Smooth muscle cell (in vitro differentiated cells): ENCODE measurements at regions not wholly inside any gene's neighbourhood (a gene's known extent, or its start where the extent isn't known, plus 50 kb on each side); places are given as distances from the start of the nearest gene placed in this dataset.
A peak's percentile ranks its signal among the peaks of the same experiment; 100 is the strongest.

Experiments
- DNase-seq: peaks from one replicate; lab custom pipeline; 2025; ENCODE audit not compliant: unreplicated experiment; lab: John Stamatoyannopoulos, UW
- H2AFZ ChIP-seq: fragments of 200-600 bp; sonication (generic); 2 replicates; pipeline ENCODE4 v1.6.0; 2016; ENCODE audit warnings: antibody characterized with exemption, low read depth, mild to moderate bottlenecking
- H3F3A ChIP-seq: fragments of 200-600 bp; sonication (generic); 2 replicates; pipeline ENCODE4 v1.6.0; 2017; ENCODE audit warnings: antibody characterized with exemption, low read depth
- H3K27ac ChIP-seq: fragments of 200-600 bp; sonication (generic); 2 replicates; pipeline ENCODE4 v1.5.1; 2016; ENCODE audit warnings: low read depth, mild to moderate bottlenecking
- H3K27me3 ChIP-seq: fragments of 200-600 bp; sonication (generic); 2 replicates; pipeline ENCODE4 v1.6.1; 2016; ENCODE audit warnings: low read depth, mild to moderate bottlenecking
- H3K36me3 ChIP-seq: fragments of 200-600 bp; sonication (generic); 2 replicates; pipeline ENCODE4 v1.5.1; 2016; ENCODE audit warnings: low read depth
- H3K4me1 ChIP-seq: fragments of 200-600 bp; sonication (generic); 2 replicates; pipeline ENCODE4 v1.5.1; 2016; ENCODE audit warnings: low read depth
- H3K4me2 ChIP-seq: fragments of 200-600 bp; sonication (generic); 2 replicates; pipeline ENCODE4 v1.6.0; 2016; ENCODE audit warnings: mild to moderate bottlenecking
- H3K4me3 ChIP-seq: fragments of 200-600 bp; sonication (generic); 2 replicates; pipeline ENCODE4 v1.5.1; 2016; ENCODE audit warnings: mild to moderate bottlenecking
- H3K79me2 ChIP-seq: fragments of 200-600 bp; sonication (generic); 2 replicates; pipeline ENCODE4 v1.6.0; 2016; ENCODE audit warnings: low read depth, mild to moderate bottlenecking
- H3K9ac ChIP-seq: fragments of 200-600 bp; sonication (generic); 2 replicates; pipeline ENCODE4 v1.6.0; 2016; ENCODE audit warnings: low read depth
- H3K9me3 ChIP-seq: fragments of 200-600 bp; sonication (generic); replicated peaks from 2 replicates; pipeline ENCODE4 v1.5.1; 2016; ENCODE audit warnings: low read depth
- H4K20me1 ChIP-seq: fragments of 200-600 bp; sonication (generic); 2 replicates; pipeline ENCODE4 v1.6.0; 2016; ENCODE audit warnings: low read depth
- WGBS: methylation state at CpG from one replicate; pipeline ENCODE4 v1.1.7; 2016; ENCODE audit warnings: low lambda C conversion rate; 5-methylcytosine and 5-hydroxymethylcytosine counted together
- TF ChIP-seq, protein P1 (sequence below): fragments of 200-600 bp; sonication (generic); IDR thresholded peaks from 2 replicates; pipeline ENCODE4 v1.5.1; 2017; ENCODE audit warnings: borderline replicate concordance, mild to moderate bottlenecking, antibody characterized with exemption; ENCODE audit not compliant: insufficient read depth, poor library complexity, severe bottlenecking

- Histone ChIP-seq H3K79me2 (no peaks in the 10 kb centered on the region), H3K9me3 (no peaks in the 10 kb centered on the region), H4K20me1 (no peaks in the 10 kb centered on the region), H3K27me3 (no peaks in the 10 kb centered on the region), H3K9ac (no peak overlapping the region), H3K4me1 (peaks cover 3% of the 10 kb centered on the region), H3F3A (no peaks in the 10 kb centered on the region), H3K4me3 (no peak overlapping the region), H2AFZ (no peak overlapping the region), H3K36me3 (no peaks in the 10 kb centered on the region), H3K4me2 (no peak overlapping the region), H3K27ac (no peak overlapping the region)
- TF ChIP-seq, protein P1, sequence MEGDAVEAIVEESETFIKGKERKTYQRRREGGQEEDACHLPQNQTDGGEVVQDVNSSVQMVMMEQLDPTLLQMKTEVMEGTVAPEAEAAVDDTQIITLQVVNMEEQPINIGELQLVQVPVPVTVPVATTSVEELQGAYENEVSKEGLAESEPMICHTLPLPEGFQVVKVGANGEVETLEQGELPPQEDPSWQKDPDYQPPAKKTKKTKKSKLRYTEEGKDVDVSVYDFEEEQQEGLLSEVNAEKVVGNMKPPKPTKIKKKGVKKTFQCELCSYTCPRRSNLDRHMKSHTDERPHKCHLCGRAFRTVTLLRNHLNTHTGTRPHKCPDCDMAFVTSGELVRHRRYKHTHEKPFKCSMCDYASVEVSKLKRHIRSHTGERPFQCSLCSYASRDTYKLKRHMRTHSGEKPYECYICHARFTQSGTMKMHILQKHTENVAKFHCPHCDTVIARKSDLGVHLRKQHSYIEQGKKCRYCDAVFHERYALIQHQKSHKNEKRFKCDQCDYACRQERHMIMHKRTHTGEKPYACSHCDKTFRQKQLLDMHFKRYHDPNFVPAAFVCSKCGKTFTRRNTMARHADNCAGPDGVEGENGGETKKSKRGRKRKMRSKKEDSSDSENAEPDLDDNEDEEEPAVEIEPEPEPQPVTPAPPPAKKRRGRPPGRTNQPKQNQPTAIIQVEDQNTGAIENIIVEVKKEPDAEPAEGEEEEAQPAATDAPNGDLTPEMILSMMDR = no peak
- WGBS = 61% methylated on average over 3 of the region's 3 CpGs
- DNase-seq = no peak
Observed at GRCh38 chr9:86783884-86784283, 163.4 kb downstream of the GAS1 start.

DNA sequence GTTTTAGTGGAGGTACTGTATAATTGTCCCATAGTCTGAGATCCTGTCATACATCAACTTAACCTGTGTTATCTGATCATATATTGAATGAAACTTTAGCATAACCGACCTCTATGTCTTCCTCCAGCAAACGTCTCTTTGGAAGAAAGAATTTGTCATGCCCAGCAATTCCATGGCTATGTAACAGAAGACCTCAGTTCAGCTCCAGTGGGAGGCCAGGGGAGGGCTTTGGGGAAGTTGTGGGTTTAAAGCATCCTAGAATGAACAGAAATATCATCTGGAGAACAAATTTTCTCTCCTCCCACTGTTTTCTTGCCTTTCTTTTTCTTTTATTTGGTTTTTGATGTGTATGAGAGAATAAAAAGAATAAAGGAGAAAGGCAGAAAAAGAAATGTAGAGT lies 164.5 kb downstream of the GAS1 start:
- peaks cover 3% of the 10 kb centered on the region for H3K4me1 ChIP-seq
- H3K79me2 ChIP-seq = no peaks in the 10 kb centered on the region
- TF ChIP-seq, protein P1 = no peak
- WGBS = 78% methylated on average over 2 of the region's 2 CpGs
- H3K27ac ChIP-seq = no peak overlapping the region
- H2AFZ ChIP-seq = no peak overlapping the region
- no peak for DNase-seq
- no peak overlapping the region for H3K4me2 ChIP-seq
- no peaks in the 10 kb centered on the region for H3K36me3 ChIP-seq
- H3F3A ChIP-seq = no peaks in the 10 kb centered on the region
- no peaks in the 10 kb centered on the region for H3K9me3 ChIP-seq
- no peaks in the 10 kb centered on the region for H4K20me1 ChIP-seq
- H3K27me3 ChIP-seq = no peaks in the 10 kb centered on the region
- no peak overlapping the region for H3K4me3 ChIP-seq
- no peak overlapping the region for H3K9ac ChIP-seq

DNA sequence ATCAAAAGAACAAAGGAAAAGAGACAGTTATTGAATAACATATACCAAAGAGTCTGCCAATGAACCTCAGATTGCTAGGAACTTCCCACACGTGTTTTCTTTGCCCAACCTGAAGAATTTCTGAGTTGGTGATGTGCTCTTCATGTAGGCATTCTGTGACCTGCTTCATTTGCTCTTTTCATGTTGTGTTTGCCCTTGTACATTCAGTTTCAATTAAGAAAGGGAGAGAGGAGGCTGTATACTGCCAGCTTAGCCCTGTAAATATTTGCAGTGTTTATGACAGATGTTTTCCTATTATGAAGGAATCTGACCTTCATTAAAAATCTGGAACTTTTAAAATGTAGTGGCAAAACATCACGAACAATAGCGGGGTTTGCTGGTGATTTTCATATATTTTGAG lies 168.5 kb downstream of the GAS1 start:
- H3K36me3 ChIP-seq = no peaks in the 10 kb centered on the region
- no peak for DNase-seq
- H3K4me2 ChIP-seq = no peak overlapping the region
- 89% methylated on average over 3 of the region's 3 CpGs for WGBS
- TF ChIP-seq, protein P1 = no peak
- H3K4me3 ChIP-seq = no peak overlapping the region
- no peaks in the 10 kb centered on the region for H3K9me3 ChIP-seq
- H4K20me1 ChIP-seq = no peaks in the 10 kb centered on the region
- H3K4me1 ChIP-seq = no peaks in the 10 kb centered on the region
- no peaks in the 10 kb centered on the region for H3K27me3 ChIP-seq
- peak overlapping the region; percentile 26 for H2AFZ ChIP-seq
- no peaks in the 10 kb centered on the region for H3F3A ChIP-seq
- H3K79me2 ChIP-seq = no peaks in the 10 kb centered on the region
- H3K27ac ChIP-seq = no peak overlapping the region
- H3K9ac ChIP-seq = no peak overlapping the region

DNA sequence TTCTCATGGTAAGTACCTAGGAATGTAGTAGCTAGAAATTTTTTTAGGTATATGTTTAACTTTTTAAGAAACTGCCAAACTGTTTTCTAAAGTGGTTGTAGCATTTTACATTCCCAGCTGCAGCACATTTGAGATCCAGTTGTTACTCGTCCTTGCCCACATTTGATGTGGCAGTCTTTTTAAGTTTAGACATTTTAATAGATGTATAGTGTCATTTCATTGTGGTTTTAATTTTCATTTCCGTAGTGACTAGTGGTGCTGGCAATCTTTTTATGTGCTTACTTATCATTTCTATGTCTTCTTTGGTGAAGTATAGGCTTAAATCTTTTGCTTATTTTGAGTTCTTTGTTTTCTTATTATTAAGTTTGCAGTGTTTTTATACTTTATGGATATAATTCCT lies 171.6 kb downstream of the GAS1 start:
- Histone ChIP-seq H3K4me3 (no peak overlapping the region), H3K36me3 (no peaks in the 10 kb centered on the region), H3F3A (no peaks in the 10 kb centered on the region), H3K4me2 (no peak overlapping the region), H4K20me1 (no peaks in the 10 kb centered on the region), H3K27me3 (no peaks in the 10 kb centered on the region), H3K79me2 (no peaks in the 10 kb centered on the region), H3K9me3 (no peaks in the 10 kb centered on the region), H3K9ac (no peak overlapping the region), H3K27ac (no peak overlapping the region), H2AFZ (no peak overlapping the region), H3K4me1 (no peaks in the 10 kb centered on the region)
- WGBS = 88% methylated on average over 2 of the region's 2 CpGs
- TF ChIP-seq, protein P1 = no peak
- no peak for DNase-seq
